Osteoblast (primary cell): ENCODE measurements at regions not wholly inside any gene's neighbourhood (a gene's known extent, or its start where the extent isn't known, plus 50 kb on each side); places are given as distances from the start of the nearest gene placed in this dataset.

Source experiments
- DNase-seq: peaks from one replicate; pipeline ENCODE4 v3.0.0; 2011; ENCODE audit warnings: low spot score, mixed read lengths; ENCODE audit not compliant: insufficient read length; ENCODE audit errors: missing footprints
- H2AFZ ChIP-seq: 2 replicates; pipeline ENCODE4 v1.6.0; 2011; ENCODE audit warnings: mild to moderate bottlenecking, low read length
- H3K27ac ChIP-seq: 2 replicates; pipeline ENCODE4 v1.5.1; 2011; ENCODE audit warnings: mild to moderate bottlenecking, low read depth, low read length, moderate library complexity
- H3K27me3 ChIP-seq: 2 replicates; pipeline ENCODE4 v1.6.0; 2012; ENCODE audit warnings: mild to moderate bottlenecking, control low read depth, inconsistent platforms, low read length, moderate library complexity; ENCODE audit not compliant: insufficient read depth
- H3K36me3 ChIP-seq: 2 replicates; pipeline ENCODE4 v1.5.1; 2011; ENCODE audit warnings: mild to moderate bottlenecking, low read length, control low read depth, moderate library complexity; ENCODE audit not compliant: insufficient read depth
- H3K4me1 ChIP-seq: 2 replicates; pipeline ENCODE4 v1.5.1; 2011; ENCODE audit warnings: mild to moderate bottlenecking, low read length, control low read depth, moderate library complexity; ENCODE audit not compliant: insufficient read depth
- H3K4me2 ChIP-seq: 2 replicates; pipeline ENCODE4 v1.6.0; 2011; ENCODE audit warnings: mild to moderate bottlenecking, low read length; ENCODE audit not compliant: insufficient read depth
- H3K4me3 ChIP-seq: fragments of 200-600 bp; sonication (generic); 3 replicates; pipeline ENCODE4 v1.5.1; 2012; ENCODE audit warnings: mild to moderate bottlenecking, low read length, inconsistent platforms; ENCODE audit not compliant: insufficient read depth
- H3K79me2 ChIP-seq: 2 replicates; pipeline ENCODE4 v1.6.0; 2012; ENCODE audit warnings: mild to moderate bottlenecking, low read length, control low read depth, inconsistent platforms; ENCODE audit not compliant: insufficient read depth
- H3K9me3 ChIP-seq: 2 replicates; pipeline ENCODE4 v1.5.1; 2011; ENCODE audit warnings: low read depth, low read length, control low read depth
- H4K20me1 ChIP-seq: 2 replicates; pipeline ENCODE4 v1.6.0; 2012; ENCODE audit warnings: mild to moderate bottlenecking, low read length, control low read depth; ENCODE audit not compliant: insufficient read depth
- TF ChIP-seq, protein P1 (sequence below): IDR thresholded peaks from 2 replicates; pipeline ENCODE4 v1.5.1; 2011; ENCODE audit warnings: mild to moderate bottlenecking, low read depth, low read length, moderate library complexity; ENCODE audit errors: extremely low read depth

DNA sequence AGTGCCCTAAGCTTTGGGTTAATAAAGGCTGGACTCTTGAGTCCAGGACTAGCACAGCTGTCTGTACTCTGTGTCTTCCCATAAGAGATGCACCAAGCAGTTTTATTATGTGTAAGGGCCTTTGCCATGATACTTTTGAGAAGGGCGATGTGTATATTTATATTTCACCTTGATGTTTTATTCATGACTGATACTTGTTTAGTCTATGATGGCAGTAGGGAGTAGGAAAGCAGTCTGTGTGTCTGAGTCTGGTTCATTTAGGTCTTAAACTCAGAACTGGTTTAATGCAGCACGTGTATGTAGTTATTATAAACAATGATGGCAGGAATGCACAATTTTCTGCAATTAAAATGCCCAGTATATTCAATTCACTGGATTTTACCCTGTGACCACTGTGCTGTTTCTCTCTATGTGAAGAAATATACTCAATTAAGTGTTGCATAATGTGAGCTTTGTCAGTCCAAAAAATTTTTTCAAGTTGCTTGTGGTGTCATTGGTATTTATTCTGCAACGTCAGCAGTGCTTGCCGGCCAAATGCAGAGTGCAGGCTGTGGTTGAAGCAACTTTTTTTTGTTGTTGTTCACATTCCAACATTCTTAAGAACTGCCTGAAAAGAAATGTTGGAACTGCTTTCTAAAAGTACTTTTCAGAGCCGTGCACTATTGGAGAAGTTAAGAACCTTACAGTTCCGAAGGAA is 423.7 kb upstream of the SEMA6D start:
- Histone ChIP-seq H3K4me3 (no peak overlapping the region), H3K36me3 (no peaks in the 10 kb centered on the region), H3K4me2 (no peak overlapping the region), H2AFZ (no peak overlapping the region), H4K20me1 (no peaks in the 10 kb centered on the region), H3K4me1 (peaks cover 6% of the 10 kb centered on the region), H3K27me3 (no peaks in the 10 kb centered on the region), H3K9me3 (no peaks in the 10 kb centered on the region), H3K27ac (no peak overlapping the region), H3K79me2 (no peaks in the 10 kb centered on the region)
- TF ChIP-seq, protein P1, sequence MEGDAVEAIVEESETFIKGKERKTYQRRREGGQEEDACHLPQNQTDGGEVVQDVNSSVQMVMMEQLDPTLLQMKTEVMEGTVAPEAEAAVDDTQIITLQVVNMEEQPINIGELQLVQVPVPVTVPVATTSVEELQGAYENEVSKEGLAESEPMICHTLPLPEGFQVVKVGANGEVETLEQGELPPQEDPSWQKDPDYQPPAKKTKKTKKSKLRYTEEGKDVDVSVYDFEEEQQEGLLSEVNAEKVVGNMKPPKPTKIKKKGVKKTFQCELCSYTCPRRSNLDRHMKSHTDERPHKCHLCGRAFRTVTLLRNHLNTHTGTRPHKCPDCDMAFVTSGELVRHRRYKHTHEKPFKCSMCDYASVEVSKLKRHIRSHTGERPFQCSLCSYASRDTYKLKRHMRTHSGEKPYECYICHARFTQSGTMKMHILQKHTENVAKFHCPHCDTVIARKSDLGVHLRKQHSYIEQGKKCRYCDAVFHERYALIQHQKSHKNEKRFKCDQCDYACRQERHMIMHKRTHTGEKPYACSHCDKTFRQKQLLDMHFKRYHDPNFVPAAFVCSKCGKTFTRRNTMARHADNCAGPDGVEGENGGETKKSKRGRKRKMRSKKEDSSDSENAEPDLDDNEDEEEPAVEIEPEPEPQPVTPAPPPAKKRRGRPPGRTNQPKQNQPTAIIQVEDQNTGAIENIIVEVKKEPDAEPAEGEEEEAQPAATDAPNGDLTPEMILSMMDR, result no peak
- no peak for DNase-seq

DNA sequence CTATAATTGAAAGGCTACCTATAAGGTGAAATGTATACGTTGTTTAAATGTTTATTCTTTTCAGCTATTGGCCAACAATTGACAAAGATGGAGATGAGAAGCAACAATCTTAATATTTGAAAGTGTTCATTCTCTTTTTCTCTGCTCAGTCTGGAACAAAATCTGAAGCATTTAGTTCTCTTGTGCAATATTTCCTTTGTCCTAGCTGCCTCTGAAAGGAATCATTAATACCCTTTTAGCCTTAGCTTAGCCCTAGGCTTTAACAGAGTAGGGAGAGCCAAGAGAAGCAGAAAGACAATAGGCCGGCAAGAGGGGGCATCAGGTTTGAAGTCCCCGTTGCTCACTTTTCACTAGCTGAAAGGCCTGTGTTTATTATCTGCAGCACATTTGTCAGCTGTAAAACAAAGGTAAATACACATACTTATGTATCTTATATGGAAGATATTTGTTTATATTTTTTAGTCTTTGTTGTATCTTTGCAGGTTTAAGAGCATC is 422.5 kb upstream of the SEMA6D start:
- Histone ChIP-seq H4K20me1 (no peaks in the 10 kb centered on the region), H3K27ac (no peak overlapping the region), H3K4me3 (no peak overlapping the region), H2AFZ (no peak overlapping the region), H3K79me2 (no peaks in the 10 kb centered on the region), H3K4me1 (peaks cover 6% of the 10 kb centered on the region), H3K27me3 (no peaks in the 10 kb centered on the region), H3K4me2 (no peak overlapping the region), H3K36me3 (no peaks in the 10 kb centered on the region), H3K9me3 (no peaks in the 10 kb centered on the region)
- TF ChIP-seq, protein P1, result no peak
- no peak for DNase-seq

DNA sequence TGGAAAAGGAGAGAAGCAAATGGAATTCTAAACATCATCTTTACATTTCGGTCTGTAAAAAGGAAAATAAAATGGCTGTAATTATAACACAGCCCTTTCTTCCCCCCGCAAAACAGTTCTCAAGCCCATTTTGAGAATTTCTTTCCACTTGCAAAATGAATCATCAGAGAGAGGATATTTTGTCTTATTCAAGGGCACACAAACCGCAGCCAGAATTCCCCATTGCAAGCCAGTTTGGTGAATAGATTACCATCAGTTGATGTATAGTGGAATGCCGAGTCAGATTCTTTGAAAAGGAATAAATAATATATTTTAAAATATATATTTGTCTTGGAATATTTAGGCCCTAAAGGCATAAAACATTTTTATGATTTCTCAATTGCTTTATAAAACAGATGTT is 420.4 kb upstream of the SEMA6D start:
- Histone ChIP-seq H3K4me3 (no peak overlapping the region), H3K79me2 (no peaks in the 10 kb centered on the region), H3K4me2 (no peak overlapping the region), H2AFZ (no peak overlapping the region), H3K9me3 (no peaks in the 10 kb centered on the region), H3K27me3 (no peaks in the 10 kb centered on the region), H3K27ac (no peak overlapping the region), H4K20me1 (no peaks in the 10 kb centered on the region), H3K4me1 (peaks cover 6% of the 10 kb centered on the region), H3K36me3 (no peaks in the 10 kb centered on the region)
- no peak for DNase-seq
- TF ChIP-seq, protein P1, result no peak

DNA sequence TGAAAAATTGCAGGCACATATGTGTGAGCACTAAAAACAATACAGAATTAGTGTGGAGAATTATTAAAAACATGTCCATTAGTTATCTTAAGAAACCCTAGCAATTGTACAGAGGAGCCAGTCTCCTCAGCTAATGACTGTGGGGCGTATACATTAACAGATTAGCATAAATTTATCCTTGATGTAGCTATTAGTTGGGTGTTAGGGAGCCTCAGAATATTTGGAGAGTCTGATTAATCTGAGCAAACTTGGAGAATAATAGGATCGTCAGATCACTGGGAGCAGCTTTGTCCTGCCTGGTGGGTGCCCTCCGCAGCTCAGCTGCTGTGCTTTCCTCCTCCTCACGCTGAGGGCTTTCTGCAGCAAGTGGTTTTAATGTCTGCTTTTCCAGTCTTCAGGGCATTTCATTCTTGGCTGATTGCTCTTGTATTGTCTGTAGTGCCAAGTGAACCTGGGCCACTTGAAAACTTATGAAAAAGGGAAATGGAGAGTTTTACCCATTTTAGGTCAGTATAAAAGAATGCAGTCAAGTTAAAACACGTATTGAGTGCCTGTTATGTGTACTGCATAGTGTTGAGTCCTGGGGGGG is 417.4 kb upstream of the SEMA6D start:
- Histone ChIP-seq H2AFZ (no peak overlapping the region), H3K36me3 (no peaks in the 10 kb centered on the region), H3K4me1 (no peaks in the 10 kb centered on the region), H3K27me3 (no peaks in the 10 kb centered on the region), H3K9me3 (no peaks in the 10 kb centered on the region), H3K4me2 (no peak overlapping the region), H3K79me2 (no peaks in the 10 kb centered on the region), H3K4me3 (no peak overlapping the region), H3K27ac (no peak overlapping the region), H4K20me1 (no peaks in the 10 kb centered on the region)
- no peak for DNase-seq
- TF ChIP-seq, protein P1, result no peak
